K562 (cell line): ENCODE measurements at regions not wholly inside any gene's neighbourhood (a gene's known extent, or its start where the extent isn't known, plus 50 kb on each side); places are given as distances from the start of the nearest gene placed in this dataset.
A peak's percentile ranks its signal among the peaks of the same experiment; 100 is the strongest.

Experiments used
- ATAC-seq: fragments of 200-7000 bp; cut with Tn5 transposase; 3 replicates; pipeline ENCODE4 v1.9.1; 2020; ENCODE audit warnings: moderate library complexity
- BruUV-seq: library from RNA; stranded (reverse); fragments of 400-500 nt; replicated peaks from 2 replicates; lab custom pipeline; 2021; lab: Mats Ljungman, UMichigan
- CTCF ChIA-PET: fragments of 300-600 bp; formaldehyde crosslinking; extraction: SDS; loops from one replicate; lab custom pipeline; 2021; ENCODE audit warnings: low intra/inter-chr PET ratio; lab: Yijun Ruan, JAX
- POLR2A ChIA-PET: fragments of 300-600, 350-650 bp; sonication (Branson Sonifier 250); formaldehyde crosslinking; extraction: SDS; loops from one replicate; lab custom pipeline; 2021; ENCODE audit warnings: antibody characterized with exemption, inconsistent platforms; lab: Yijun Ruan, JAX
- DNase-seq, 4 experiments: peaks; one replicate each; pipeline versions ENCODE4 v3.0.0 to v3.0.0-alpha.2; 2011 to 2018; ENCODE audit warnings: low spot score in 3 of 4, mixed read lengths in 3 of 4; ENCODE audit errors: extremely low read depth in 1 of 4
- FAIRE-seq: peaks from 2 replicates; lab custom pipeline; 2011; peaks lifted over from hg19 to GRCh38; lab: Jason Lieb, UNC
- H2AFZ ChIP-seq: 2 replicates; pipeline ENCODE4 v1.6.0; 2011; ENCODE audit warnings: low read depth, low read length, control low read depth, inconsistent platforms
- H3K27ac ChIP-seq: fragments of 200-600 bp; 3 replicates; pipeline ENCODE4 v1.8.0; 2011; ENCODE audit warnings: low read depth, mild to moderate bottlenecking, control low read depth, inconsistent platforms, low read length, moderate library complexity, mixed read lengths; ENCODE audit errors: extremely low read depth
- H3K27me3 ChIP-seq, 2 experiments: fragments of 300-600 bp in 1 of 2; 2 replicates in 1 of 2; 3 replicates in 1 of 2; pipeline versions ENCODE4 v1.6.0 to v1.8.0; 2011; ENCODE audit warnings: inconsistent platforms in 2 of 2, low read length in 2 of 2, mild to moderate bottlenecking in 1 of 2, mixed read lengths in 1 of 2, moderate library complexity in 1 of 2; ENCODE audit not compliant: control insufficient read depth in 2 of 2, insufficient read depth in 2 of 2
- H3K36me3 ChIP-seq: fragments of 300-600 bp; 3 replicates; pipeline ENCODE4 v1.8.0; 2011; ENCODE audit warnings: mild to moderate bottlenecking, low read length, inconsistent platforms; ENCODE audit not compliant: control insufficient read depth, insufficient read depth
- H3K4me1 ChIP-seq, 2 experiments: fragments of 200-600 bp in 1 of 2; replicated peaks in 1 of 2; 2 replicates in 1 of 2; 3 replicates in 1 of 2; pipeline versions ENCODE4 v1.5.1 to v1.8.0; 2011; ENCODE audit warnings: inconsistent platforms in 2 of 2, low read length in 2 of 2, mild to moderate bottlenecking in 1 of 2, mixed read lengths in 1 of 2, moderate library complexity in 1 of 2; ENCODE audit not compliant: control insufficient read depth in 2 of 2, insufficient read depth in 2 of 2
- H3K4me2 ChIP-seq: 2 replicates; pipeline ENCODE4 v1.6.1; 2011; ENCODE audit warnings: low read length, control low read depth, inconsistent platforms, mixed read lengths; ENCODE audit not compliant: insufficient read depth
- H3K4me3 ChIP-seq: fragments of 200-600 bp; sonication (generic), shearing (Covaris generic); 2 replicates; pipeline ENCODE4 v1.5.1; 2016; ENCODE audit warnings: control low read depth, inconsistent platforms
- H3K79me2 ChIP-seq: fragments of 200-600 bp; 3 replicates; pipeline ENCODE4 v1.8.0; 2011; ENCODE audit warnings: low read length, inconsistent platforms; ENCODE audit not compliant: control insufficient read depth, insufficient read depth
- H3K9ac ChIP-seq, 2 experiments: 2 replicates each; pipeline versions ENCODE4 v1.6.0 to v1.6.1; 2011; ENCODE audit warnings: low read depth in 2 of 2, low read length in 2 of 2, control low read depth in 1 of 2, inconsistent platforms in 1 of 2, mild to moderate bottlenecking in 1 of 2, mixed read lengths in 1 of 2; ENCODE audit not compliant: insufficient read depth in 1 of 2
- H3K9me1 ChIP-seq: one replicate; pipeline ENCODE4 v1.6.0; 2011; ENCODE audit warnings: inconsistent platforms, mild to moderate bottlenecking, low read length, moderate library complexity; ENCODE audit not compliant: control insufficient read depth, insufficient read depth
- H3K9me3 ChIP-seq: replicated peaks from 2 replicates; pipeline ENCODE4 v1.5.1; 2011; ENCODE audit warnings: low read depth, low read length, inconsistent platforms; ENCODE audit not compliant: control insufficient read depth, insufficient read depth
- H4K20me1 ChIP-seq: replicated peaks from 2 replicates; pipeline ENCODE4 v1.6.1; 2011; ENCODE audit warnings: low read length, inconsistent platforms, mixed read lengths; ENCODE audit not compliant: control insufficient read depth, insufficient read depth
- BRF1 ChIP-seq: IDR thresholded peaks from 3 replicates; pipeline ENCODE4 v1.6.1; 2011; ENCODE audit warnings: borderline replicate concordance, mild to moderate bottlenecking; ENCODE audit not compliant: insufficient read length; ENCODE audit errors: extremely low read depth
- CEBPG ChIP-seq, 3 experiments: fragments of 200-800 bp in 1 of 3; sonication (Bioruptor generic) in 1 of 3; sonication (generic) in 1 of 3; formaldehyde crosslinking in 1 of 3; IDR thresholded peaks in 2 of 3; conservative IDR thresholded peaks in 1 of 3; 2 replicates each; pipeline versions ENCODE4 v1.6.1 to v1.8.0; 2016 to 2022; ENCODE audit warnings: missing compliant biosample characterization in 2 of 3, missing genetic modification characterization in 2 of 3, mild to moderate bottlenecking in 1 of 3, missing genetic modification reagents in 1 of 3
- L3MBTL2 ChIP-seq: fragments of 450-650 bp; IDR thresholded peaks from 2 replicates; pipeline ENCODE4 v1.6.1; 2016; ENCODE audit warnings: mild to moderate bottlenecking, moderate library complexity
- NFRKB ChIP-seq: fragments of 450-650 bp; IDR thresholded peaks from 2 replicates; pipeline ENCODE4 v1.6.1; 2016; ENCODE audit warnings: low read depth
- RBM17 ChIP-seq: fragments of 200-400 bp; formaldehyde crosslinking; IDR thresholded peaks from 2 replicates; pipeline ENCODE4 v1.6.1; 2017; ENCODE audit warnings: low read depth, mild to moderate bottlenecking, low read length, borderline replicate concordance
- SETDB1 ChIP-seq: IDR thresholded peaks from one replicate; pipeline ENCODE4 v1.6.1; 2012; ENCODE audit warnings: low read length, control low read depth, inconsistent platforms
- SMARCA5 ChIP-seq: fragments of 450-650 bp; IDR thresholded peaks from 2 replicates; pipeline ENCODE4 v1.6.1; 2016
- SNRNP70 ChIP-seq: fragments of 200-400 bp; formaldehyde crosslinking; optimal IDR thresholded peaks from 2 replicates; pipeline ENCODE3; 2017; ENCODE audit warnings: low read depth, low read length
- ZNF124 ChIP-seq: sonication (generic); formaldehyde crosslinking; IDR thresholded peaks from 2 replicates; pipeline ENCODE4 v1.8.1; 2022; ENCODE audit warnings: missing genetic modification reagents
- WGBS: fragments of 100-300 bp; shearing (Covaris generic); methylation state at CpG from one replicate; pipeline ENCODE4 v1.1.6; 2016; ENCODE audit warnings: low coverage, mixed read lengths; ENCODE audit not compliant: insufficient coverage; ENCODE audit errors: missing lambda C conversion rate; 5-methylcytosine and 5-hydroxymethylcytosine counted together
- in situ Hi-C: fragments of 300-500 bp; cut with MboI; formaldehyde crosslinking; loops from 4 replicates; pipeline ENCODE4 v1.15.0; 2018; ENCODE audit warnings: inconsistent platforms, mixed read lengths
- intact Hi-C: fragments of 100-400 bp; cut with micrococcal nuclease; formaldehyde crosslinking; loops from 2 replicates; pipeline ENCODE4 v1.14.2; 2022
- TF ChIP-seq, protein P1 (sequence below), 2 experiments: fragments of 450-650 bp; IDR thresholded peaks; 2 replicates each; pipeline ENCODE4 v1.6.1; 2018; ENCODE audit warnings: mild to moderate bottlenecking in 2 of 2, low read depth in 1 of 2; ENCODE audit not compliant: partially characterized antibody in 2 of 2

DNA sequence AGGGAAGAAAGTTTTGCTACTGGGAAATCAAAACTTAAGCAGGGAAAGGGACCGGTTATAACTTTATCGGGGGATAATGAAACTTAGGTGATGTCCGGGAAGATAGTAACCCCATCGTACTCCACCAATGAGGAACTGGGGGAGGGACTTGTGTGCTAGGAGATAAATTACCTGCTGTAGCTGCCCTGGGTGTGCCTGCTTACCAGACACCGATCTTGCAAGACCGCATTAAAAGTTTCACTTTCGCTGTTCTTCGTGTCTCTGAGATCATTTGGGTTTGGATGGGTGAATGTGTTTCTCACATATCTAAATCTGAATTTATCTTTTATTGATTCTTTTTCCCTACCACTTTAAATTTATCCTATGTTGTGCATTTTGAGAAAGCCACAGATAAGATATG, 381.4 kb downstream of the SLITRK6 start:
- Histone ChIP-seq H3K36me3 (no peaks in the 10 kb centered on the region), H3K4me3 (no peak overlapping the region), H3K4me1 (no peaks in the 10 kb centered on the region), H3K9me3 (no peaks in the 10 kb centered on the region), H3K27ac (no peak overlapping the region), H2AFZ (no peak overlapping the region), H3K27me3 (no peaks in the 10 kb centered on the region), H4K20me1 (no peaks in the 10 kb centered on the region), H3K9me1 (no peaks in the 10 kb centered on the region), H3K9ac (no peak overlapping the region), H3K4me2 (no peak overlapping the region), H3K79me2 (no peaks in the 10 kb centered on the region)
- ATAC-seq: no peak
- ChIA-PET POLR2A (no interaction called here), CTCF (no interaction called here)
- BruUV-seq: no TSS peak
- intact Hi-C loops (no loop called here), in situ Hi-C loops (no loop called here)
- TF ChIP-seq BRF1 (no peak), ZNF124 (CRISPR knock-in tag) (no peak), L3MBTL2 (no peak), SNRNP70 (no peak), SETDB1 (no peak), SMARCA5 (no peak), RBM17 (no peak), NFRKB (no peak)
- no peak for DNase-seq
- WGBS: 4% methylated on average over 7 of the region's 8 CpGs
- FAIRE-seq: no peak

GRCh38 chr13:85413664-85414063, 385.6 kb downstream of the SLITRK6 start:
- Histone ChIP-seq H3K4me3 (no peak overlapping the region), H3K4me2 (no peak overlapping the region), H3K27ac (no peak overlapping the region), H2AFZ (no peak overlapping the region), H4K20me1 (no peaks in the 10 kb centered on the region), H3K9me1 (no peaks in the 10 kb centered on the region), H3K27me3 (no peaks in the 10 kb centered on the region), H3K36me3 (no peaks in the 10 kb centered on the region), H3K9me3 (no peaks in the 10 kb centered on the region), H3K79me2 (no peaks in the 10 kb centered on the region), H3K9ac (no peak overlapping the region), H3K4me1 (no peaks in the 10 kb centered on the region)
- no peak for FAIRE-seq
- ChIA-PET CTCF (no interaction called here), POLR2A (no interaction called here)
- no peak for ATAC-seq
- no TSS peak for BruUV-seq
- TF ChIP-seq, protein P1, sequence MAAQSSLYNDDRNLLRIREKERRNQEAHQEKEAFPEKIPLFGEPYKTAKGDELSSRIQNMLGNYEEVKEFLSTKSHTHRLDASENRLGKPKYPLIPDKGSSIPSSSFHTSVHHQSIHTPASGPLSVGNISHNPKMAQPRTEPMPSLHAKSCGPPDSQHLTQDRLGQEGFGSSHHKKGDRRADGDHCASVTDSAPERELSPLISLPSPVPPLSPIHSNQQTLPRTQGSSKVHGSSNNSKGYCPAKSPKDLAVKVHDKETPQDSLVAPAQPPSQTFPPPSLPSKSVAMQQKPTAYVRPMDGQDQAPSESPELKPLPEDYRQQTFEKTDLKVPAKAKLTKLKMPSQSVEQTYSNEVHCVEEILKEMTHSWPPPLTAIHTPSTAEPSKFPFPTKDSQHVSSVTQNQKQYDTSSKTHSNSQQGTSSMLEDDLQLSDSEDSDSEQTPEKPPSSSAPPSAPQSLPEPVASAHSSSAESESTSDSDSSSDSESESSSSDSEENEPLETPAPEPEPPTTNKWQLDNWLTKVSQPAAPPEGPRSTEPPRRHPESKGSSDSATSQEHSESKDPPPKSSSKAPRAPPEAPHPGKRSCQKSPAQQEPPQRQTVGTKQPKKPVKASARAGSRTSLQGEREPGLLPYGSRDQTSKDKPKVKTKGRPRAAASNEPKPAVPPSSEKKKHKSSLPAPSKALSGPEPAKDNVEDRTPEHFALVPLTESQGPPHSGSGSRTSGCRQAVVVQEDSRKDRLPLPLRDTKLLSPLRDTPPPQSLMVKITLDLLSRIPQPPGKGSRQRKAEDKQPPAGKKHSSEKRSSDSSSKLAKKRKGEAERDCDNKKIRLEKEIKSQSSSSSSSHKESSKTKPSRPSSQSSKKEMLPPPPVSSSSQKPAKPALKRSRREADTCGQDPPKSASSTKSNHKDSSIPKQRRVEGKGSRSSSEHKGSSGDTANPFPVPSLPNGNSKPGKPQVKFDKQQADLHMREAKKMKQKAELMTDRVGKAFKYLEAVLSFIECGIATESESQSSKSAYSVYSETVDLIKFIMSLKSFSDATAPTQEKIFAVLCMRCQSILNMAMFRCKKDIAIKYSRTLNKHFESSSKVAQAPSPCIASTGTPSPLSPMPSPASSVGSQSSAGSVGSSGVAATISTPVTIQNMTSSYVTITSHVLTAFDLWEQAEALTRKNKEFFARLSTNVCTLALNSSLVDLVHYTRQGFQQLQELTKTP (IDR thresholded peaks at IDR 0.05; ENCODE audit: low read depth in 1 of 2, partially characterized antibody in 2 of 2): no peak
- TF ChIP-seq CEBPG (CRISPR knock-in tag; IDR thresholded peaks at IDR 0.05): no peak
- TF ChIP-seq CEBPG (tag; conservative IDR thresholded peaks at IDR 0.05 in 1 of 2, IDR thresholded peaks at IDR 0.05 in 1 of 2): 0 out of 4 replicates have a peak, but pooled peaks of 1 of the 2 experiments have one; percentile 37
- in situ Hi-C loops: no loop called here
- no peak for DNase-seq
- intact Hi-C loops: no loop called here
- WGBS: 0% methylated on average over 2 of the region's 2 CpGs
